ENCODE measurements at regions not wholly inside any gene's neighbourhood (a gene's known extent, or its start where the extent isn't known, plus 50 kb on each side); places are given as distances from the start of the nearest gene placed in this dataset.

GRCh38 chr1:182193908-182194550 lies 132.5 kb upstream of the ZNF648 start:
- TF ChIP-seq GATA3 (IDR thresholded peaks at IDR 0.05; ENCODE audit: low read depth, low read length) (no peak), GATA2 (IDR thresholded peaks at IDR 0.05; ENCODE audit: low read depth, low read length) (no peak)
